Uterus (tissue), 3 donors: ENCODE measurements at regions not wholly inside any gene's neighbourhood (a gene's known extent, or its start where the extent isn't known, plus 50 kb on each side); places are given as distances from the start of the nearest gene placed in this dataset.
A peak's percentile ranks its signal among the peaks of the same experiment; 100 is the strongest.

Experiments
- DNase-seq, 2 donors: peaks; one replicate each; pipeline ENCODE4 v3.0.0-alpha.2; 2019 to 2020
- H3K27ac ChIP-seq, 2 donors: fragments of 200-600 bp; sonication (generic); 1 replicate in 1 of 2; 2 replicates in 1 of 2; pipeline ENCODE4 v1.5.1; 2016 to 2018
- H3K27me3 ChIP-seq, 2 donors: fragments of 200-600 bp; sonication (generic); one replicate each; pipeline ENCODE4 v1.5.1; 2018 to 2019; ENCODE audit warnings: control low read depth in 1 of 2
- H3K36me3 ChIP-seq, 2 donors: fragments of 200-600 bp; sonication (generic); one replicate each; pipeline ENCODE4 v1.5.1; 2019; ENCODE audit warnings: control low read depth in 1 of 2
- H3K4me1 ChIP-seq, 2 donors: fragments of 200-600 bp; sonication (generic); one replicate each; pipeline ENCODE4 v1.5.1; 2018 to 2019; ENCODE audit warnings: control low read depth in 1 of 2
- H3K4me3 ChIP-seq, 2 donors: fragments of 200-600 bp; sonication (generic); 1 replicate in 1 of 2; 2 replicates in 1 of 2; pipeline ENCODE4 v1.5.1; 2018 to 2019; ENCODE audit warnings: mild to moderate bottlenecking in 1 of 2
- H3K9me3 ChIP-seq, 2 donors: fragments of 200-600 bp; sonication (generic); one replicate each; pipeline ENCODE4 v1.5.1; 2019; ENCODE audit warnings: control low read depth in 1 of 2
- POLR2A ChIP-seq, 2 donors: fragments of 450-650 bp; IDR thresholded peaks; one replicate each; pipeline ENCODE4 v1.6.1; 2016; ENCODE audit warnings: antibody characterized with exemption in 2 of 2, mild to moderate bottlenecking in 1 of 2, moderate library complexity in 1 of 2
- intact Hi-C: fragments of 100-400 bp; cut with DNase I; formaldehyde crosslinking; loops from one replicate; pipeline ENCODE4 v1.15.1; 2023; ENCODE audit warnings: low total_unique reads
- TF ChIP-seq, protein P1 (sequence below), 4 experiments: fragments of 200-600 bp in 2 of 4; fragments of 450-650 bp in 2 of 4; sonication (generic) in 2 of 4; IDR thresholded peaks; one replicate each; pipeline ENCODE4 v1.5.1; 2016 to 2019; ENCODE audit warnings: antibody characterized with exemption in 4 of 4, mild to moderate bottlenecking in 2 of 4, moderate library complexity in 1 of 4
- donor health status: DM: yes; HTN: yes; CAD: no.

GRCh38 chr4:180098586-180098985 is 2144.6 kb upstream of the TENM3 start:
- no peaks in the 10 kb centered on the region for H3K4me1 ChIP-seq
- no peak for DNase-seq
- H3K27ac ChIP-seq = no peak overlapping the region
- no peak overlapping the region for H3K4me3 ChIP-seq
- H3K36me3 ChIP-seq = no peaks in the 10 kb centered on the region
- H3K9me3 ChIP-seq = no peaks in the 10 kb centered on the region
- no peaks in the 10 kb centered on the region for H3K27me3 ChIP-seq
- intact Hi-C loops = no loop called here
- no peak for TF ChIP-seq POLR2A (IDR thresholded peaks at IDR 0.05)
- TF ChIP-seq, protein P1, sequence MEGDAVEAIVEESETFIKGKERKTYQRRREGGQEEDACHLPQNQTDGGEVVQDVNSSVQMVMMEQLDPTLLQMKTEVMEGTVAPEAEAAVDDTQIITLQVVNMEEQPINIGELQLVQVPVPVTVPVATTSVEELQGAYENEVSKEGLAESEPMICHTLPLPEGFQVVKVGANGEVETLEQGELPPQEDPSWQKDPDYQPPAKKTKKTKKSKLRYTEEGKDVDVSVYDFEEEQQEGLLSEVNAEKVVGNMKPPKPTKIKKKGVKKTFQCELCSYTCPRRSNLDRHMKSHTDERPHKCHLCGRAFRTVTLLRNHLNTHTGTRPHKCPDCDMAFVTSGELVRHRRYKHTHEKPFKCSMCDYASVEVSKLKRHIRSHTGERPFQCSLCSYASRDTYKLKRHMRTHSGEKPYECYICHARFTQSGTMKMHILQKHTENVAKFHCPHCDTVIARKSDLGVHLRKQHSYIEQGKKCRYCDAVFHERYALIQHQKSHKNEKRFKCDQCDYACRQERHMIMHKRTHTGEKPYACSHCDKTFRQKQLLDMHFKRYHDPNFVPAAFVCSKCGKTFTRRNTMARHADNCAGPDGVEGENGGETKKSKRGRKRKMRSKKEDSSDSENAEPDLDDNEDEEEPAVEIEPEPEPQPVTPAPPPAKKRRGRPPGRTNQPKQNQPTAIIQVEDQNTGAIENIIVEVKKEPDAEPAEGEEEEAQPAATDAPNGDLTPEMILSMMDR (IDR thresholded peaks at IDR 0.05) = no peak

DNA sequence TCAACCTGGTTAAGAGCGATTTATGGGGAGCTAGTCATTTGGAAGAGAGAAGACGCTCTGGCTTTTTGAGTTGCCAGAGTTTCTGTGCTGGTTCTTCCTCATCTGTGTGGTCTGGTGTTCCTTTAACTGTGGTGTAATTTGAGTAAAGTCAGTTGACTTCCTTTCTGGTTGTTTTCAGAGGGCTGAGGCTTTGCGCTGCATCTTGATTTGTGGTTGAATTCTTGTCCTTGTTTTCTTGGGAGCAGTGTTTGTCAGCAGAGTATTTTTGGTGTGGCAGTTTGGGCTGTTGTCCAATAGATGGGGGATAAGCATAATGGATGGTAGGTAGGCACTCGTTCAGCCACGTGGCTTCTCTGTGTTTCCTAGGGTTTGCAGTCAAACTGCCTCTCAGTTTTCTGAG is 2143.2 kb upstream of the TENM3 start:
- Histone ChIP-seq H3K4me1 (no peaks in the 10 kb centered on the region), H3K4me3 (no peak overlapping the region), H3K27me3 (no peaks in the 10 kb centered on the region), H3K36me3 (no peaks in the 10 kb centered on the region), H3K27ac (no peak overlapping the region), H3K9me3 (no peaks in the 10 kb centered on the region)
- DNase-seq = no peak
- no peak for TF ChIP-seq POLR2A (IDR thresholded peaks at IDR 0.05)
- TF ChIP-seq, protein P1 (IDR thresholded peaks at IDR 0.05) = no peak
- intact Hi-C loops = no loop called here

DNA sequence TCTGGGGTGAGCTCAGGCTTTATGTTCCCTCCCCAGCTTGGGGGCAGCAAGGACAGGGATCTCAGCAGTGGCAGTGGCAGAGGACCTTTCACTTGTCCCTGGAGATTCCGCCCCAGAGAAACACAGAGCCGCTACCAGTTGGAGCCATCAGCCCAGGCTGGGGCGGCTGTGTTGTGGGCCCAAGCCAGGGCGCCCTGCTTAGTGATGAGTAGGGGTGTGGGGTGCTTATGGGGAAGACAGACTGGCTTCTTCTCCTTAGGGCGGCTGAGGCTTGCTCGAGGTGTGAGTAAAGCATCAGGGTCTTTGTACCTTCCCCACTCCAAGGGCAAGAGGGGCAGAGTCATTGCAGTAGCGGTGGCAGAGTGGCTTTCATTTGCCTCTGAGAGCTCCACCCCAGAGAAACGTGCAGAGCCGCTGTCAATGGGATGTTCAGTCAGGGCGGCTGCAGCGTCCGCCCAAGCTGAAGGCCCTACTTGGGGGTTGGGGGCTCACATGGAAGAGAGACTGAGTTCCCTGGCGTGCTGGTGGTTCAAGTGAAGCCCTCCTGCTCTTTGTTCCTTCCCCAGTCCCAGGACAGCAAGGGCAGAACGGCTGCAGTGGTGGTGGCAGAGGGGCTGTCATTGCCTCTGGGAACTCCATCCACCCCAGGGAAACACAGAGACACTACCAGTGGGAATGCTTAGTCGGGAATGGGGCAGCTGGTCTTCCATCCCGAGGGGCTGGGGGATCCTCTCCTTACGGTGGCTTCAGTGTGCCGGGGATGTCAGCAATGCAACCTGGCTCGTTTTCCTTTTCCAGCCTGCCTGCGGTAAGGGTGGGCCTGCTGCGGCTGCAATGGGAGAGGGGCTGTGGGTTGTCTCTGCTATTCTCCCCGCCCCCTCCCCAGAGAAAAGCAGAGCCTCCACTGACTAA is 2142.5 kb upstream of the TENM3 start:
- intact Hi-C loops = no loop called here
- Histone ChIP-seq H3K4me3 (no peak overlapping the region), H3K36me3 (no peaks in the 10 kb centered on the region), H3K27me3 (no peaks in the 10 kb centered on the region), H3K4me1 (no peaks in the 10 kb centered on the region), H3K27ac (no peak overlapping the region), H3K9me3 (no peaks in the 10 kb centered on the region)
- DNase-seq = no peak
- TF ChIP-seq POLR2A (IDR thresholded peaks at IDR 0.05) = no peak
- TF ChIP-seq, protein P1 (IDR thresholded peaks at IDR 0.05) = no peak

DNA sequence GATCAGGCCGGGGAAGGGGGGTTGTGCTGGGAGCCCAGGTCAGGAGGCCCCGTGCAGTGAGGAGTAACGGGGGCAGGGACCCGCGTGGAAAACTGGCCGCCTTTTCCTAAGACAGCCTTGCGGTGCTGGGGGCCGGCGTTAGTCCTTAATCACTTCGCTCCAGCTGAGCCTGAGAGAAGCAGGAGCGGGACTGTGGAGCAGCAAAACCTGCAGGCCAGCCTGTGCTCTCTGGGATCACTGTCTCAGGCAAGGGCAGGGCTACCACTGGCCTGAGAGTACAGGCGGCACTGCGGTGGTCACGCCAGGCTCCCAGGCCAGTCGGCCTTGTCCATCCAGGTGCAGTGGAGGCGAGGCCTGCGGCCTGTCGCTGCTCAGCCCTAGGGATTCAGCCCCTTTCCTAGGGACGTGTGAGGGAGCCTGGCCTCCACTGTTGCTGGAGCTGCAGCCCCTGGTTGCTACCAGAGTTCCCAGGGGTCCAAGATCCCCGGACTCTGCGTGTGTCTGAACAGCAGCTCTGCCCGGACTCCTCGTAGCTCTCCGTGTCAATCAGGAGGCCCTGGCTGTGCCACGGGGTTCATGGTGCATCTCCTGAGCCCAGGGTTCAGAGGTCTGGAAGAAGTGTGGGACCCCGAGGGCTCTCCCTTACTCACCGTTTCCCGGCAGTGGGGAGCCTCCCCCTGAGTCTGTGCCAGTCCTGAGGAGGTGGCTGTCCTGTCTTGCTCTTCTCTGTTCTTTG is 2141.7 kb upstream of the TENM3 start:
- intact Hi-C loops = no loop called here
- Histone ChIP-seq H3K27me3 (no peaks in the 10 kb centered on the region), H3K9me3 (no peaks in the 10 kb centered on the region), H3K27ac (no peak overlapping the region), H3K4me3 (no peak overlapping the region), H3K36me3 (no peaks in the 10 kb centered on the region), H3K4me1 (no peaks in the 10 kb centered on the region)
- TF ChIP-seq, protein P1 (IDR thresholded peaks at IDR 0.05) = no peak
- no peak for TF ChIP-seq POLR2A (IDR thresholded peaks at IDR 0.05)
- DNase-seq = peak in 1 of 2 donors; percentile 8

DNA sequence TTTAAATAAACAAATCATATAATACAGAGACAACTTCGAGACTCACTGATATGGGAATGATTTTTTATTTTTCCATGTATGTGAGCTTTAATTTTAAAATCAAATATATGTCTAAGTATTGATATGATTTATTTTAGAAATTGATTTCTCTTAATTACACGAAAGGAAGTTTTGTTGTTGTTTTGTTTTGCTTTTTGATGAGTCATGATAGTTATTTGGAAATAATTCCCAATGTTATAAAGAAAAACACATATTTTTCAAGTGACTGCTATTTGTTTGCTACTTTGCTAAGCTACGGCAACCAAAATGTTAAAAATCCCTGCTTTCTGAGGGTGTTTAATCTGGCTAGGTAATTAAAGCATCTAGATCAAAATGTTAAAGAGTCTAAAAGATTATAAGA is 2139.4 kb upstream of the TENM3 start:
- intact Hi-C loops = no loop called here
- H3K27me3 ChIP-seq = no peaks in the 10 kb centered on the region
- H3K4me3 ChIP-seq = no peak overlapping the region
- H3K9me3 ChIP-seq = no peaks in the 10 kb centered on the region
- no peak overlapping the region for H3K27ac ChIP-seq
- no peaks in the 10 kb centered on the region for H3K4me1 ChIP-seq
- H3K36me3 ChIP-seq = no peaks in the 10 kb centered on the region
- no peak for DNase-seq
- TF ChIP-seq POLR2A (IDR thresholded peaks at IDR 0.05) = no peak
- TF ChIP-seq, protein P1 (IDR thresholded peaks at IDR 0.05) = no peak
